Spleen (tissue), 11 donors: ENCODE measurements at regions not wholly inside any gene's neighbourhood (a gene's known extent, or its start where the extent isn't known, plus 50 kb on each side); places are given as distances from the start of the nearest gene placed in this dataset.

Experiments used
- DNase-seq: peaks from one replicate; pipeline ENCODE4 v3.0.0-alpha.2; 2020
- H3K27ac ChIP-seq, 8 donors: fragments of 200-600 bp; sonication (generic) in 7 of 8; 1 replicate in 4 of 8; 2 replicates in 4 of 8; pipeline versions ENCODE4 v1.5.0 to v1.8.0; 2016 to 2021; ENCODE audit warnings: inconsistent platforms in 4 of 8, mild to moderate bottlenecking in 4 of 8, moderate library complexity in 1 of 8
- H3K27me3 ChIP-seq, 7 donors: fragments of 200-600 bp; sonication (generic) in 6 of 7; replicated peaks in 1 of 7; 1 replicate in 4 of 7; 2 replicates in 3 of 7; pipeline versions ENCODE4 v1.5.0 to v1.8.0; 2016 to 2021; ENCODE audit warnings: inconsistent platforms in 3 of 7, mild to moderate bottlenecking in 1 of 7
- H3K36me3 ChIP-seq, 6 donors: fragments of 200-600 bp; sonication (generic) in 5 of 6; 1 replicate in 4 of 6; 2 replicates in 2 of 6; pipeline versions ENCODE4 v1.5.0 to v1.8.0; 2016 to 2021; ENCODE audit warnings: inconsistent platforms in 2 of 6
- H3K4me1 ChIP-seq, 6 donors: fragments of 200-600 bp; sonication (generic) in 5 of 6; 1 replicate in 3 of 6; 2 replicates in 3 of 6; pipeline versions ENCODE4 v1.5.0 to v1.8.0; 2016 to 2021; ENCODE audit warnings: inconsistent platforms in 3 of 6
- H3K4me3 ChIP-seq, 8 donors: fragments of 200-600 bp; sonication (generic) in 7 of 8; 1 replicate in 4 of 8; 2 replicates in 4 of 8; pipeline versions ENCODE4 v1.5.0 to v1.8.0; 2016 to 2021; ENCODE audit warnings: inconsistent platforms in 4 of 8, mild to moderate bottlenecking in 4 of 8, moderate library complexity in 2 of 8
- H3K9me3 ChIP-seq, 8 donors: fragments of 200-600 bp; sonication (generic) in 7 of 8; 1 replicate in 4 of 8; 2 replicates in 4 of 8; pipeline versions ENCODE4 v1.5.0 to v1.8.0; 2016 to 2021; ENCODE audit warnings: inconsistent platforms in 4 of 8
- POLR2A ChIP-seq, 3 donors: fragments of 450-650 bp; IDR thresholded peaks; one replicate each; pipeline ENCODE4 v1.5.1; 2017; ENCODE audit warnings: antibody characterized with exemption in 3 of 3, mild to moderate bottlenecking in 1 of 3
- POLR2AphosphoS5 ChIP-seq, 3 donors: sonication (generic); formaldehyde crosslinking; IDR thresholded peaks; one replicate each; pipeline ENCODE4 v1.5.1; 2017; ENCODE audit warnings: antibody characterized with exemption in 3 of 3
- WGBS, 5 donors: extraction: QIAGEN DNeasy Blood & Tissue Kit in 3 of 5; methylation state at CpG; one replicate each; pipeline versions ENCODE4 v1.1.5 to v1.1.7; 2013 to 2018; 5-methylcytosine and 5-hydroxymethylcytosine counted together
- intact Hi-C: fragments of 100-400 bp; cut with DNase I; formaldehyde crosslinking; loops from one replicate; pipeline ENCODE4 v1.15.0; 2023; ENCODE audit warnings: low total_unique reads
- TF ChIP-seq, protein P1 (sequence below), 11 experiments: fragments of 200-600 bp in 7 of 11; fragments of 450-650 bp in 4 of 11; sonication (generic) in 4 of 11; IDR thresholded peaks in 8 of 11; conservative IDR thresholded peaks in 3 of 11; 1 replicate in 7 of 11; 2 replicates in 4 of 11; pipeline versions ENCODE4 v1.4.0 to v1.8.0; 2016 to 2021; ENCODE audit warnings: antibody characterized with exemption in 11 of 11, inconsistent platforms in 4 of 11, mild to moderate bottlenecking in 1 of 11
- donor health status: healthy with polysubstance abuse.
- donor health status: DM: no; HTN: no; CAD: no; lungs with moderate emphysema.
- donor health status: DM: no; HTN: no; CAD: no.
- donor health status: Bipolar disorder and iron deficiency.
- donor health status: healthy.
- donor health status: DM: no; HTN: no; CAD: no.
- donor health status: DM: yes; HTN: yes; CAD: no.

- Histone ChIP-seq H3K36me3 (no peaks in the 10 kb centered on the region), H3K27me3 (no peaks in the 10 kb centered on the region), H3K27ac (no peak overlapping the region), H3K4me3 (no peak overlapping the region), H3K9me3 (no peaks in the 10 kb centered on the region), H3K4me1 (no peaks in the 10 kb centered on the region)
- no peak for DNase-seq
- intact Hi-C loops: no loop called here
- WGBS, 5 donors: 76 to 93% (median 87%) methylated on average over 7 of the region's 7 CpGs
- TF ChIP-seq, protein P1, sequence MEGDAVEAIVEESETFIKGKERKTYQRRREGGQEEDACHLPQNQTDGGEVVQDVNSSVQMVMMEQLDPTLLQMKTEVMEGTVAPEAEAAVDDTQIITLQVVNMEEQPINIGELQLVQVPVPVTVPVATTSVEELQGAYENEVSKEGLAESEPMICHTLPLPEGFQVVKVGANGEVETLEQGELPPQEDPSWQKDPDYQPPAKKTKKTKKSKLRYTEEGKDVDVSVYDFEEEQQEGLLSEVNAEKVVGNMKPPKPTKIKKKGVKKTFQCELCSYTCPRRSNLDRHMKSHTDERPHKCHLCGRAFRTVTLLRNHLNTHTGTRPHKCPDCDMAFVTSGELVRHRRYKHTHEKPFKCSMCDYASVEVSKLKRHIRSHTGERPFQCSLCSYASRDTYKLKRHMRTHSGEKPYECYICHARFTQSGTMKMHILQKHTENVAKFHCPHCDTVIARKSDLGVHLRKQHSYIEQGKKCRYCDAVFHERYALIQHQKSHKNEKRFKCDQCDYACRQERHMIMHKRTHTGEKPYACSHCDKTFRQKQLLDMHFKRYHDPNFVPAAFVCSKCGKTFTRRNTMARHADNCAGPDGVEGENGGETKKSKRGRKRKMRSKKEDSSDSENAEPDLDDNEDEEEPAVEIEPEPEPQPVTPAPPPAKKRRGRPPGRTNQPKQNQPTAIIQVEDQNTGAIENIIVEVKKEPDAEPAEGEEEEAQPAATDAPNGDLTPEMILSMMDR (IDR thresholded peaks at IDR 0.05 in 8 of 11, conservative IDR thresholded peaks at IDR 0.05 in 3 of 11): no peak
- no peak for TF ChIP-seq POLR2AphosphoS5 (IDR thresholded peaks at IDR 0.05)
- no peak for TF ChIP-seq POLR2A (IDR thresholded peaks at IDR 0.05)
Observed at GRCh38 chr11:19501631-19502030, 211.0 kb upstream of the NAV2 start.

DNA sequence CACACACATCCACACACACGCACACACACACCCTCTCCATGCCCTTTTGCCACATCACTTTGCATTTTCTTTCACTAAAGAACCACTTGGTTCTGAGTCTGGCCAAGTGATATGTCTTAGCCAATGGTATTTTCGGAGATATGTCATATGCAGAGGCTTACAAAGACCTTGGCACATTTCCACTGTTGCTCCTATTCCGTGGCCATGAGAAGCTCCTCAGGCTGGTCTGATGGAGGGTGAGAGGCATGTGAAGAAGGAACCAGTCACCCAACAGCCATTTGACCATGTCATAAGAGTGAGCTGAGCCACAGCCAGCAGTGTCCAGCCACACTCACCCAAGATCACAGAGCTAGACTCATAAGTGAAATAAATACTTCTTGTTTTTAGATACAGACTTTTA, 212.6 kb upstream of the NAV2 start:
- H3K4me1 ChIP-seq: no peaks in the 10 kb centered on the region
- H3K4me3 ChIP-seq: no peak overlapping the region
- H3K9me3 ChIP-seq: peaks cover 0 to 6% (median 0%) of the 10 kb centered on the region in 8 donors
- H3K27ac ChIP-seq: no peak overlapping the region
- no peaks in the 10 kb centered on the region for H3K27me3 ChIP-seq
- 71 to 85% (median 83%) methylated on average over 3 of the region's 3 CpGs for WGBS, 5 donors
- intact Hi-C loops: no loop called here
- DNase-seq: no peak
- no peaks in the 10 kb centered on the region for H3K36me3 ChIP-seq
- TF ChIP-seq, protein P1 (IDR thresholded peaks at IDR 0.05 in 8 of 11, conservative IDR thresholded peaks at IDR 0.05 in 3 of 11): no peak
- TF ChIP-seq POLR2A (IDR thresholded peaks at IDR 0.05) (no peak), POLR2AphosphoS5 (IDR thresholded peaks at IDR 0.05) (no peak)

DNA sequence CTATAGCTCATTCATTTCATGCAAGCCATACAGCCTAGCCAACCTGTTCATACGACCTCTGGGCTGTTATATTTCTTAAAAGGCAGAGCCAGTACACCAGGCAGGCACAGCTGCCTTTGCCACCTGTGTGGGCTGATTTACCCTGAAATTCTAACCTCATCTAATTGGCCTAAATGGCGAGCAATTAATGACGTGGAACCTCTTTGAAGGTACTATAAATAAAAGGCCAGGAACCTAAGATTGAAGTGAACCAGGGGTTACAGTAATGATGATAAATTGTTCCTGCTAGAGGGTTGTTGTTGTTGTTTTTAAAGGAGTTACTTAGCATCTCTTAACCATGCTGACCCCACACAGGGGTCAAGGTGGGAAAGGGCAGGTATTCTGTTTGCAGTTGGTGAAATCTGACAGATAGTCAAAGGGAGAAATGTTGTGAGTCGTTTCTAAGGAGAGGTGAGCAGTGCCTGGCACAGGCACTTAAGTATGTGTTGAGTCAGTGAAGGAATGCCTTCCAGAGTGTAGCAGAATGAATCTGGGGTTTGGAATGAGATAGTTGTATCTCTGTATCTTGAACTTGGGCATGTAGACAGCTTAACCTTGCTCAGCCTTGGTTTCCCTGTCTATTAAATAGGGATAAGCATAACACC, 213.5 kb upstream of the NAV2 start:
- 39 to 49% (median 48%) methylated on average over 4 of the region's 4 CpGs for WGBS, 5 donors
- Histone ChIP-seq H3K27me3 (no peaks in the 10 kb centered on the region), H3K4me1 (no peaks in the 10 kb centered on the region), H3K27ac (no peak overlapping the region), H3K36me3 (no peaks in the 10 kb centered on the region), H3K9me3 (peaks cover 0 to 6% (median 0%) of the 10 kb centered on the region in 8 donors), H3K4me3 (no peak overlapping the region)
- TF ChIP-seq POLR2A (IDR thresholded peaks at IDR 0.05) (no peak), POLR2AphosphoS5 (IDR thresholded peaks at IDR 0.05) (no peak)
- TF ChIP-seq, protein P1 (IDR thresholded peaks at IDR 0.05 in 8 of 11, conservative IDR thresholded peaks at IDR 0.05 in 3 of 11): no peak
- DNase-seq: no peak
- intact Hi-C loops: no loop called here

- TF ChIP-seq, protein P1 (IDR thresholded peaks at IDR 0.05 in 8 of 11, conservative IDR thresholded peaks at IDR 0.05 in 3 of 11): no peak
- TF ChIP-seq POLR2A (IDR thresholded peaks at IDR 0.05) (no peak), POLR2AphosphoS5 (IDR thresholded peaks at IDR 0.05) (no peak)
- peaks cover 0 to 6% (median 0%) of the 10 kb centered on the region in 8 donors for H3K9me3 ChIP-seq
- H3K27me3 ChIP-seq: peaks cover 0 to 6% (median 0%) of the 10 kb centered on the region in 7 donors
- intact Hi-C loops: no loop called here
- no peak overlapping the region for H3K27ac ChIP-seq
- no peaks in the 10 kb centered on the region for H3K36me3 ChIP-seq
- no peak overlapping the region for H3K4me3 ChIP-seq
- no peaks in the 10 kb centered on the region for H3K4me1 ChIP-seq
- WGBS, 5 donors: 67 to 76% (median 72%) methylated on average over 4 of the region's 4 CpGs
- DNase-seq: no peak
Observed at GRCh38 chr11:19493446-19494213, 219.0 kb upstream of the NAV2 start.
